Lower leg skin (tissue), 3 donors: ENCODE measurements at regions not wholly inside any gene's neighbourhood (a gene's known extent, or its start where the extent isn't known, plus 50 kb on each side); places are given as distances from the start of the nearest gene placed in this dataset.

ENCODE experiments used
- CTCF ChIP-seq, 3 donors: fragments of 450-650 bp; IDR thresholded peaks; one replicate each; pipeline ENCODE4 v1.5.1; 2016; ENCODE audit warnings: antibody characterized with exemption in 3 of 3, mild to moderate bottlenecking in 3 of 3, moderate library complexity in 2 of 3
- POLR2A ChIP-seq, 2 donors: fragments of 450-650 bp; IDR thresholded peaks; one replicate each; pipeline ENCODE4 v1.6.1; 2016 to 2017; ENCODE audit warnings: antibody characterized with exemption in 2 of 2, mild to moderate bottlenecking in 1 of 2, moderate library complexity in 1 of 2

- no peak for TF ChIP-seq CTCF (IDR thresholded peaks at IDR 0.05)
- no peak for TF ChIP-seq POLR2A (IDR thresholded peaks at IDR 0.05)
Measured at GRCh38 chrX:10923466-10923865, 187.7 kb upstream of the HCCS start.
